SK-N-SH (cell line): ENCODE measurements at regions not wholly inside any gene's neighbourhood (a gene's known extent, or its start where the extent isn't known, plus 50 kb on each side); places are given as distances from the start of the nearest gene placed in this dataset.
A peak's percentile ranks its signal among the peaks of the same experiment; 100 is the strongest.

Experiments
- CTCF ChIA-PET: fragments of 300-600, 350-600 bp; formaldehyde crosslinking; extraction: SDS; loops from one replicate; lab custom pipeline; 2021; lab: Yijun Ruan, JAX
- POLR2A ChIA-PET: fragments of 350-600 bp; sonication (Branson Sonifier 250); formaldehyde crosslinking; extraction: SDS; loops from one replicate; lab custom pipeline; 2020; ENCODE audit warnings: antibody characterized with exemption, inconsistent platforms; lab: Yijun Ruan, JAX
- DNase-seq: peaks from one replicate; pipeline ENCODE4 v3.0.0; 2012
- H2AFZ ChIP-seq: fragments of 200-600 bp; sonication (generic); 2 replicates; pipeline ENCODE4 v1.8.1; 2016; ENCODE audit warnings: antibody characterized with exemption, mild to moderate bottlenecking, low read depth
- H3F3A ChIP-seq: fragments of 200-600 bp; sonication (generic); replicated peaks from 2 replicates; pipeline ENCODE3; 2016; ENCODE audit warnings: antibody characterized with exemption, mild to moderate bottlenecking; ENCODE audit not compliant: insufficient read depth
- H3K27ac ChIP-seq, 2 experiments: fragments of 200-500 bp in 1 of 2; fragments of 200-600 bp in 1 of 2; sonication (Bioruptor generic) in 1 of 2; sonication (generic), shearing (Covaris generic) in 1 of 2; 2 replicates each; pipeline versions ENCODE4 v1.5.1 to v1.6.1; 2014 to 2016; ENCODE audit warnings: low read depth in 2 of 2, inconsistent platforms in 1 of 2, low read length in 1 of 2, mild to moderate bottlenecking in 1 of 2, mixed read lengths in 1 of 2
- H3K27me3 ChIP-seq: fragments of 200-600 bp; sonication (generic), shearing (Covaris generic); 2 replicates; pipeline ENCODE4 v1.6.1; 2016; ENCODE audit warnings: mixed run types; ENCODE audit not compliant: insufficient read depth
- H3K36me3 ChIP-seq, 2 experiments: fragments of 200-500 bp in 1 of 2; fragments of 200-600 bp in 1 of 2; sonication (Bioruptor generic) in 1 of 2; sonication (generic) in 1 of 2; replicated peaks in 1 of 2; 2 replicates each; pipeline versions ENCODE3 to v1.5.1; 2014 to 2016; ENCODE audit warnings: low read length in 1 of 2, mild to moderate bottlenecking in 1 of 2; ENCODE audit not compliant: insufficient read depth in 2 of 2, control insufficient read depth in 1 of 2
- H3K4me1 ChIP-seq, 2 experiments: fragments of 200-500 bp in 1 of 2; fragments of 200-600 bp in 1 of 2; sonication (Bioruptor generic) in 1 of 2; sonication (generic), shearing (Covaris generic) in 1 of 2; 2 replicates each; pipeline versions ENCODE4 v1.5.1 to v1.6.1; 2014 to 2016; ENCODE audit warnings: low read depth in 1 of 2, low read length in 1 of 2, mixed run types in 1 of 2; ENCODE audit not compliant: insufficient read depth in 2 of 2, control insufficient read depth in 1 of 2
- H3K4me2 ChIP-seq: fragments of 200-600 bp; sonication (generic), shearing (Covaris generic); 2 replicates; pipeline ENCODE4 v1.6.1; 2017; ENCODE audit warnings: mixed run types
- H3K4me3 ChIP-seq, 2 experiments: fragments of 200-500 bp in 1 of 2; fragments of 200-600 bp in 1 of 2; sonication (Bioruptor generic) in 1 of 2; sonication (generic), shearing (Covaris generic) in 1 of 2; 2 replicates each; pipeline versions ENCODE4 v1.5.1 to v1.8.1; 2014 to 2016; ENCODE audit warnings: low read depth in 2 of 2, inconsistent platforms in 1 of 2, low read length in 1 of 2, mild to moderate bottlenecking in 1 of 2, mixed read lengths in 1 of 2, moderate library complexity in 1 of 2
- H3K79me2 ChIP-seq: fragments of 200-600 bp; sonication (generic); 2 replicates; pipeline ENCODE4 v1.8.1; 2017; ENCODE audit warnings: mild to moderate bottlenecking; ENCODE audit not compliant: insufficient read depth
- H3K9ac ChIP-seq: fragments of 200-600 bp; sonication (generic); 2 replicates; pipeline ENCODE4 v1.6.1; 2017; ENCODE audit warnings: mixed run types
- H3K9me2 ChIP-seq: fragments of 200-600 bp; sonication (generic); 2 replicates; pipeline ENCODE4 v1.6.1; 2017; ENCODE audit warnings: mixed run types
- H3K9me3 ChIP-seq: fragments of 200-600 bp; sonication (generic); 2 replicates; pipeline ENCODE4 v1.6.1; 2017; ENCODE audit warnings: mixed run types, mild to moderate bottlenecking, moderate library complexity
- H4K20me1 ChIP-seq: fragments of 200-600 bp; sonication (generic); 2 replicates; pipeline ENCODE4 v1.6.1; 2017; ENCODE audit warnings: mild to moderate bottlenecking, mixed run types; ENCODE audit not compliant: insufficient read depth
- ELF1 ChIP-seq: IDR thresholded peaks from 2 replicates; pipeline ENCODE4 v1.4.0; 2012
- EP300 ChIP-seq, 2 experiments: IDR thresholded peaks; 2 replicates each; pipeline versions ENCODE4 v1.4.0 to v1.6.1; 2012; ENCODE audit warnings: borderline replicate concordance in 1 of 2, low read depth in 1 of 2, low read length in 1 of 2
- EZH2phosphoT487 ChIP-seq: fragments of 200-600 bp; sonication (generic); IDR thresholded peaks from 2 replicates; pipeline ENCODE4 v1.6.1; 2017; ENCODE audit warnings: low read depth, mixed run types, mild to moderate bottlenecking, antibody characterized with exemption, moderate library complexity, borderline replicate concordance
- FOSL2 ChIP-seq: IDR thresholded peaks from 2 replicates; pipeline ENCODE4 v1.4.0; 2012; ENCODE audit warnings: low read depth, mild to moderate bottlenecking, moderate library complexity, borderline replicate concordance
- FOXJ3 ChIP-seq: sonication (generic); formaldehyde crosslinking; IDR thresholded peaks from 2 replicates; pipeline ENCODE4 v1.5.1; 2020; ENCODE audit warnings: mild to moderate bottlenecking, missing genetic modification reagents
- FOXM1 ChIP-seq: IDR thresholded peaks from 2 replicates; pipeline ENCODE4 v1.4.0; 2012; ENCODE audit warnings: low read depth, mild to moderate bottlenecking
- GABPA ChIP-seq: IDR thresholded peaks from 2 replicates; pipeline ENCODE4 v1.4.0; 2012; ENCODE audit warnings: low read depth, mild to moderate bottlenecking
- GATA2 ChIP-seq: sonication (generic); formaldehyde crosslinking; IDR thresholded peaks from 2 replicates; pipeline ENCODE4 v1.5.0; 2020; ENCODE audit warnings: mild to moderate bottlenecking, missing genetic modification reagents
- MEF2A ChIP-seq: IDR thresholded peaks from 2 replicates; pipeline ENCODE4 v1.4.0; 2012; ENCODE audit warnings: low read depth, borderline replicate concordance
- MXI1 ChIP-seq: IDR thresholded peaks from 2 replicates; pipeline ENCODE4 v1.6.1; 2012; ENCODE audit warnings: mild to moderate bottlenecking, low read depth, low read length, improper control_type of control experiment
- NFIC ChIP-seq: IDR thresholded peaks from 2 replicates; pipeline ENCODE4 v1.4.0; 2012; ENCODE audit warnings: borderline replicate concordance
- RAD21 ChIP-seq: IDR thresholded peaks from 2 replicates; pipeline ENCODE4 v1.6.1; 2012; ENCODE audit warnings: mild to moderate bottlenecking, low read length
- RXRA ChIP-seq: IDR thresholded peaks from 2 replicates; pipeline ENCODE4 v1.4.0; 2012; ENCODE audit warnings: low read depth, mild to moderate bottlenecking, borderline replicate concordance
- SIN3A ChIP-seq: IDR thresholded peaks from 2 replicates; pipeline ENCODE4 v1.6.1; 2012; ENCODE audit warnings: low read depth, mild to moderate bottlenecking, low read length, moderate library complexity, borderline replicate concordance
- TAF1 ChIP-seq: IDR thresholded peaks from 2 replicates; pipeline ENCODE4 v1.6.1; 2012; ENCODE audit warnings: low read depth, mild to moderate bottlenecking, low read length, moderate library complexity, borderline replicate concordance
- TCF12 ChIP-seq: IDR thresholded peaks from 2 replicates; pipeline ENCODE4 v1.4.0; 2012
- TEAD4 ChIP-seq: IDR thresholded peaks from 2 replicates; pipeline ENCODE4 v1.4.0; 2012; ENCODE audit warnings: mild to moderate bottlenecking, borderline replicate concordance; ENCODE audit not compliant: insufficient read depth
- YY1 ChIP-seq: IDR thresholded peaks from 2 replicates; pipeline ENCODE4 v1.4.0; 2012; ENCODE audit warnings: low read depth, mild to moderate bottlenecking
- WGBS: methylation state at CpG from one replicate; pipeline ENCODE4 v1.1.6; 2017; ENCODE audit warnings: low lambda C conversion rate; 5-methylcytosine and 5-hydroxymethylcytosine counted together
- TF ChIP-seq, protein P1 (sequence below): IDR thresholded peaks from 2 replicates; pipeline ENCODE4 v1.4.0; 2012; ENCODE audit warnings: low read depth
- TF ChIP-seq, protein P2 (sequence below): IDR thresholded peaks from 2 replicates; pipeline ENCODE4 v1.4.0; 2012; ENCODE audit warnings: low read depth, borderline replicate concordance
- TF ChIP-seq, protein P3 (sequence below): fragments of 150-350 bp; IDR thresholded peaks from 2 replicates; pipeline ENCODE4 v1.6.1; 2017; ENCODE audit warnings: antibody characterized with exemption, low read length, low read depth, borderline replicate concordance
- TF ChIP-seq, protein P4 (sequence below): fragments of 200-600 bp; sonication (generic); IDR thresholded peaks from 2 replicates; pipeline ENCODE4 v1.6.1; 2017; ENCODE audit warnings: antibody characterized with exemption, mild to moderate bottlenecking, moderate library complexity
- TF ChIP-seq, protein P5 (sequence below): IDR thresholded peaks from 2 replicates; pipeline ENCODE4; 2012

DNA sequence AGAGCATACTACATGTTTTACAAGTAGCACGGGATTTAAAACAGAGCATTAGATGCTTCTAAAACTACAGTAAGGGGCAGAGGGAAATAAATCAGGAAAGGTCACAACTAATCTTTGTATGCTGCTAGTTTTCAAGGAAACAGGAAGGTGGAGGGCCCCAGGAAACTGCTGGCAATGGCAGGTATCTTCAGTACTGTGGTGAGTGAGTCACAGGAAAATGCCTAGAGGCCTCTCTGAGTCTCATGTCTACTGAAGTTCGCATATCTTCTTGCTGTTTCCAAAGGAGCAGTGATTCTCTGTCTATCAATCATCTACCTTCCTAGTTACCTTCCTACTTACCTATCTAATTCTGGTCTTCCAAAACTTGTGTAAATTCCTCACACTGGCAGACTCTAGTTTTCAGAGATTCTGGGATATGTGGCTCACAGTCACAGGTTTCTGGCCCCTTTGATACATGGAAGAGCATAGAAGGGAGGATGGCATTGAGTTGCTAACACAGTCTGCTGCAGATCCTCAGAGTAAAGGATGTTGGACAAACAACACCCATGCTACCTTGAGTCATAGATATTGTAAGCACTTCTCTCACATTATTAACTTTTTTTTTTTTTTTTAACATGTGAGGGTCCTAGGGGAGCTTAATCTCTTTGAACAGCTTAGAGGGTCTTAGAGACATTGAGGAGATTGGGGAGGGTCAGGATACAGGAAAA is 58.8 kb upstream of the SYN3 start:
- 23% methylated on average over 2 of the region's 2 CpGs for WGBS

DNA sequence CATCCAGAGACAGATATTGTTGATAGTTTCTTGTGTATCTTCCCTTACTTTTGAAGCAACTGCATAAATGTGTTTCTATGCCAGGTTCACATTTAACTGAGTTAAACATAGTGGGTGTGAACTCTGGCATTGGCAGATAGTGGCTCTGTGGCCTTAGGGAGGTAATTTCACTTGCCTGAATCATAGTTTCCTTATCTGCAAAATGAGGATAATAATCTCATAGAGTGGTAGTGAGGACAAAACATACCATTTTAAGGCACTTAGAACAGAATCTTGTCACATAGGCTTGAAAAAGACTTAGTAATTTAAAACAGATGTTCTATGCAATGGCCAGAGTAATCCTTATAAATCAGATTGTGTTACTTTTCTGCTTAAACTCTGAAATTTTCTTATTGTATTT is 56.4 kb upstream of the SYN3 start:
- Histone ChIP-seq H2AFZ (no peak overlapping the region), H3K27ac (peak overlapping the region in 1 of 2 experiments; percentile 50; a peak in 1 of 4 replicates), H3K4me1 (peaks cover 0 to 6% of the 10 kb centered on the region in 2 experiments; a peak in 2 of 4 replicates), H3F3A (no peaks in the 10 kb centered on the region), H3K4me2 (no peak overlapping the region), H3K27me3 (no peaks in the 10 kb centered on the region), H3K79me2 (no peaks in the 10 kb centered on the region), H3K9me3 (no peaks in the 10 kb centered on the region), H3K9ac (no peak overlapping the region), H3K4me3 (no peak overlapping the region), H3K9me2 (no peaks in the 10 kb centered on the region), H3K36me3 (no peaks in the 10 kb centered on the region), H4K20me1 (no peaks in the 10 kb centered on the region)
- peak; percentile 67 for DNase-seq
- CTCF ChIA-PET: interaction anchor here (0.9 to 3.5 kb wide), 5 partner anchors 10 to 586 kb away, joined by 3 to 10 read pairs (median 3); no protein-coding TSS in a partner anchor
- POLR2A ChIA-PET: no interaction called here
- TF ChIP-seq EZH2phosphoT487 (no peak), SIN3A (no peak), YY1 (no peak), GATA2 (CRISPR knock-in tag) (peak; percentile 99), EP300 (IDR thresholded peaks at IDR 0.05; ENCODE audit: borderline replicate concordance in 1 of 2, low read depth in 1 of 2, low read length in 1 of 2) (peak in 1 of 2 experiments; percentile 87; a peak in 1 of 4 replicates), RXRA (no peak), NFIC (no peak), ELF1 (no peak), RAD21 (no peak), TEAD4 (no peak), FOXM1 (no peak), TCF12 (peak; percentile 27; the same call in 1 of the 2 replicates), FOSL2 (no peak), TAF1 (no peak), MEF2A (no peak), FOXJ3 (CRISPR knock-in tag) (peak; percentile 78)
- TF ChIP-seq, protein P1, sequence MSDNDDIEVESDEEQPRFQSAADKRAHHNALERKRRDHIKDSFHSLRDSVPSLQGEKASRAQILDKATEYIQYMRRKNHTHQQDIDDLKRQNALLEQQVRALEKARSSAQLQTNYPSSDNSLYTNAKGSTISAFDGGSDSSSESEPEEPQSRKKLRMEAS: no peak
- TF ChIP-seq, protein P2, sequence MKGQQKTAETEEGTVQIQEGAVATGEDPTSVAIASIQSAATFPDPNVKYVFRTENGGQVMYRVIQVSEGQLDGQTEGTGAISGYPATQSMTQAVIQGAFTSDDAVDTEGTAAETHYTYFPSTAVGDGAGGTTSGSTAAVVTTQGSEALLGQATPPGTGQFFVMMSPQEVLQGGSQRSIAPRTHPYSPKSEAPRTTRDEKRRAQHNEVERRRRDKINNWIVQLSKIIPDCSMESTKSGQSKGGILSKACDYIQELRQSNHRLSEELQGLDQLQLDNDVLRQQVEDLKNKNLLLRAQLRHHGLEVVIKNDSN: no peak
- TF ChIP-seq, protein P3, sequence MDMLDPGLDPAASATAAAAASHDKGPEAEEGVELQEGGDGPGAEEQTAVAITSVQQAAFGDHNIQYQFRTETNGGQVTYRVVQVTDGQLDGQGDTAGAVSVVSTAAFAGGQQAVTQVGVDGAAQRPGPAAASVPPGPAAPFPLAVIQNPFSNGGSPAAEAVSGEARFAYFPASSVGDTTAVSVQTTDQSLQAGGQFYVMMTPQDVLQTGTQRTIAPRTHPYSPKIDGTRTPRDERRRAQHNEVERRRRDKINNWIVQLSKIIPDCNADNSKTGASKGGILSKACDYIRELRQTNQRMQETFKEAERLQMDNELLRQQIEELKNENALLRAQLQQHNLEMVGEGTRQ: no peak
- TF ChIP-seq, protein P4, sequence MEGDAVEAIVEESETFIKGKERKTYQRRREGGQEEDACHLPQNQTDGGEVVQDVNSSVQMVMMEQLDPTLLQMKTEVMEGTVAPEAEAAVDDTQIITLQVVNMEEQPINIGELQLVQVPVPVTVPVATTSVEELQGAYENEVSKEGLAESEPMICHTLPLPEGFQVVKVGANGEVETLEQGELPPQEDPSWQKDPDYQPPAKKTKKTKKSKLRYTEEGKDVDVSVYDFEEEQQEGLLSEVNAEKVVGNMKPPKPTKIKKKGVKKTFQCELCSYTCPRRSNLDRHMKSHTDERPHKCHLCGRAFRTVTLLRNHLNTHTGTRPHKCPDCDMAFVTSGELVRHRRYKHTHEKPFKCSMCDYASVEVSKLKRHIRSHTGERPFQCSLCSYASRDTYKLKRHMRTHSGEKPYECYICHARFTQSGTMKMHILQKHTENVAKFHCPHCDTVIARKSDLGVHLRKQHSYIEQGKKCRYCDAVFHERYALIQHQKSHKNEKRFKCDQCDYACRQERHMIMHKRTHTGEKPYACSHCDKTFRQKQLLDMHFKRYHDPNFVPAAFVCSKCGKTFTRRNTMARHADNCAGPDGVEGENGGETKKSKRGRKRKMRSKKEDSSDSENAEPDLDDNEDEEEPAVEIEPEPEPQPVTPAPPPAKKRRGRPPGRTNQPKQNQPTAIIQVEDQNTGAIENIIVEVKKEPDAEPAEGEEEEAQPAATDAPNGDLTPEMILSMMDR: no peak

More for the DNA sequence above, 58.8 kb upstream of the SYN3 start:
- H3K4me1 ChIP-seq: peaks cover 0 to 3% of the 10 kb centered on the region in 2 experiments; a peak in 2 of 4 replicates
- no peaks in the 10 kb centered on the region for H3K9me3 ChIP-seq
- no peak for DNase-seq
- no peaks in the 10 kb centered on the region for H3F3A ChIP-seq
- no peaks in the 10 kb centered on the region for H4K20me1 ChIP-seq
- no peak overlapping the region for H3K27ac ChIP-seq
- no peaks in the 10 kb centered on the region for H3K79me2 ChIP-seq
- ChIA-PET POLR2A (no interaction called here), CTCF (interaction anchor here (0.7 to 1.8 kb wide), 2 partner anchors 10 to 99 kb away, joined by 3 to 11 read pairs; no protein-coding TSS in a partner anchor)
- no peaks in the 10 kb centered on the region for H3K9me2 ChIP-seq
- H2AFZ ChIP-seq: no peak overlapping the region
- H3K27me3 ChIP-seq: no peaks in the 10 kb centered on the region
- H3K9ac ChIP-seq: no peak overlapping the region
- H3K36me3 ChIP-seq: no peaks in the 10 kb centered on the region
- H3K4me3 ChIP-seq: no peak overlapping the region
- H3K4me2 ChIP-seq: no peak overlapping the region
- TF ChIP-seq ELF1 (no peak), FOSL2 (no peak), FOXM1 (no peak), GABPA (no peak), GATA2 (CRISPR knock-in tag) (no peak), TEAD4 (no peak), MXI1 (no peak), TCF12 (no peak)
- TF ChIP-seq, protein P5, sequence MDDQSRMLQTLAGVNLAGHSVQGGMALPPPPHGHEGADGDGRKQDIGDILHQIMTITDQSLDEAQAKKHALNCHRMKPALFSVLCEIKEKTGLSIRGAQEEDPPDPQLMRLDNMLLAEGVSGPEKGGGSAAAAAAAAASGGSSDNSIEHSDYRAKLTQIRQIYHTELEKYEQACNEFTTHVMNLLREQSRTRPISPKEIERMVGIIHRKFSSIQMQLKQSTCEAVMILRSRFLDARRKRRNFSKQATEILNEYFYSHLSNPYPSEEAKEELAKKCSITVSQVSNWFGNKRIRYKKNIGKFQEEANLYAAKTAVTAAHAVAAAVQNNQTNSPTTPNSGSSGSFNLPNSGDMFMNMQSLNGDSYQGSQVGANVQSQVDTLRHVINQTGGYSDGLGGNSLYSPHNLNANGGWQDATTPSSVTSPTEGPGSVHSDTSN: no peak
- TF ChIP-seq, all 33 proteins: peak for 0
